ENCODE measurements at regions not wholly inside any gene's neighbourhood (a gene's known extent, or its start where the extent isn't known, plus 50 kb on each side); places are given as distances from the start of the nearest gene placed in this dataset.
A peak's percentile ranks its signal among the peaks of the same experiment; 100 is the strongest.

GRCh38 chr1:193846876-193847604 is 660.6 kb upstream of the B3GALT2 start:
- H3K4me3 ChIP-seq (ENCODE audit: low read depth, low read length), result no peak overlapping the region

GRCh38 chr1:193846411-193846810 is 660.0 kb upstream of the B3GALT2 start:
- no peak for DNase-seq (ENCODE audit: low read depth, low spot score)
- ChIA-PET POLR2A (no interaction called here), CTCF (no interaction called here)
- TF ChIP-seq CTCF (IDR thresholded peaks at IDR 0.05; ENCODE audit: insufficient read depth, low read length, missing control alignments), result no peak
- no peak overlapping the region for H3K4me3 ChIP-seq (ENCODE audit: low read depth, low read length)

More at GRCh38 chr1:193846876-193847604, 660.6 kb upstream of the B3GALT2 start:
- no peak for DNase-seq (ENCODE audit: low read depth, low spot score)
- ChIA-PET POLR2A (no interaction called here), CTCF (no interaction called here)
- no peak for TF ChIP-seq CTCF (IDR thresholded peaks at IDR 0.05; ENCODE audit: insufficient read depth, low read length, missing control alignments)

GRCh38 chr1:193841857-193842256 is 655.4 kb upstream of the B3GALT2 start:
- no peak for DNase-seq (ENCODE audit: low read depth, low spot score)
- CTCF ChIA-PET, result no interaction called here
- no peak for TF ChIP-seq CTCF (IDR thresholded peaks at IDR 0.05; ENCODE audit: insufficient read depth, low read length, missing control alignments)
- POLR2A ChIA-PET, result no interaction called here
- no peak overlapping the region for H3K4me3 ChIP-seq (ENCODE audit: low read depth, low read length)

GRCh38 chr1:193831465-193831864 is 645.1 kb upstream of the B3GALT2 start:
- DNase-seq (ENCODE audit: low read depth, low spot score), result no peak
- H3K4me3 ChIP-seq (ENCODE audit: low read depth, low read length), result no peak overlapping the region
- ChIA-PET CTCF (no interaction called here), POLR2A (no interaction called here)
- TF ChIP-seq CTCF (IDR thresholded peaks at IDR 0.05; ENCODE audit: insufficient read depth, low read length, missing control alignments), result no peak

- H3K4me3 ChIP-seq (ENCODE audit: low read depth, low read length), result no peak overlapping the region
- peak; percentile 9 for DNase-seq (ENCODE audit: low read depth, low spot score)
- ChIA-PET POLR2A (no interaction called here), CTCF (no interaction called here)
- no peak for TF ChIP-seq CTCF (IDR thresholded peaks at IDR 0.05; ENCODE audit: insufficient read depth, low read length, missing control alignments)
These were observed 641.1 kb upstream of the B3GALT2 start for GRCh38 chr1:193827516-193827915.

- ChIA-PET POLR2A (no interaction called here), CTCF (no interaction called here)
- no peak for TF ChIP-seq CTCF (IDR thresholded peaks at IDR 0.05; ENCODE audit: insufficient read depth, low read length, missing control alignments)
- no peak overlapping the region for H3K4me3 ChIP-seq (ENCODE audit: low read depth, low read length)
- no peak for DNase-seq (ENCODE audit: low read depth, low spot score)
These were observed 633.0 kb upstream of the B3GALT2 start for GRCh38 chr1:193819376-193819775.

All from AG04449 (cell line).